ENCODE measurements at regions not wholly inside any gene's neighbourhood (a gene's known extent, or its start where the extent isn't known, plus 50 kb on each side); places are given as distances from the start of the nearest gene placed in this dataset.

DNA sequence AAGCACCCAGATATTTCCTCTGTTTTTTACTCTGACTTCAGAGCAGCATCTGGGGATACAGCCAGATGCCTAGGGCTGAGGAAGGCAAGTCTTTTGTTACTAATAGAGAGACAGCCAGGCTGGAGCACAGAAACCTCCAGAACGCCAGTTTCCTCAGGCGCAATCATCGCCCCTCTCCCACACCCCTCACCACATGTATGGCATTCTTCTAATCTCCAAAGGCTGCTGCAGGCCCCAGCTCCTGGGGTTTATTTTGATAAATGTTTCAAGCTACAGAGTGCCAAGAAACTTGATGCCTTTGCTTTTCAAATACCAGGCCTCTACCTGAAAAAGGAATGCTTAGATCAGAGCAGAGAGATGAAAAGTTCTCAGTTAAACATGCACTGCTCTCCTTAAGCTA, 283.6 kb downstream of the RBM43 start:
- Histone ChIP-seq H3K27ac (ENCODE audit: low read depth, low read length) (no peak overlapping the region), H3K27me3 (ENCODE audit: control insufficient read depth, low read length) (no peaks in the 10 kb centered on the region), H3K9me3 (ENCODE audit: control insufficient read depth, insufficient read depth, low read length) (no peaks in the 10 kb centered on the region), H3K4me1 (ENCODE audit: control insufficient read depth, low read length) (no peaks in the 10 kb centered on the region), H3K4me2 (ENCODE audit: low read length) (no peak overlapping the region), H3K79me2 (ENCODE audit: control insufficient read depth, low read length) (no peaks in the 10 kb centered on the region), H3K9me2 (replicated peaks; ENCODE audit: control insufficient read depth, low read length) (no peaks in the 10 kb centered on the region), H3K36me3 (ENCODE audit: control insufficient read depth, low read length) (no peaks in the 10 kb centered on the region), H3F3A (ENCODE audit: control insufficient read depth, insufficient read depth) (no peaks in the 10 kb centered on the region), H3K4me3 (ENCODE audit: low read length) (no peak overlapping the region), H4K20me1 (ENCODE audit: control insufficient read depth, insufficient read depth, low read depth, low read length) (no peaks in the 10 kb centered on the region)
- no peak for TF ChIP-seq EZH2phosphoT487 (IDR thresholded peaks at IDR 0.05; ENCODE audit: borderline replicate concordance, low read length)
- TF ChIP-seq, protein P1, sequence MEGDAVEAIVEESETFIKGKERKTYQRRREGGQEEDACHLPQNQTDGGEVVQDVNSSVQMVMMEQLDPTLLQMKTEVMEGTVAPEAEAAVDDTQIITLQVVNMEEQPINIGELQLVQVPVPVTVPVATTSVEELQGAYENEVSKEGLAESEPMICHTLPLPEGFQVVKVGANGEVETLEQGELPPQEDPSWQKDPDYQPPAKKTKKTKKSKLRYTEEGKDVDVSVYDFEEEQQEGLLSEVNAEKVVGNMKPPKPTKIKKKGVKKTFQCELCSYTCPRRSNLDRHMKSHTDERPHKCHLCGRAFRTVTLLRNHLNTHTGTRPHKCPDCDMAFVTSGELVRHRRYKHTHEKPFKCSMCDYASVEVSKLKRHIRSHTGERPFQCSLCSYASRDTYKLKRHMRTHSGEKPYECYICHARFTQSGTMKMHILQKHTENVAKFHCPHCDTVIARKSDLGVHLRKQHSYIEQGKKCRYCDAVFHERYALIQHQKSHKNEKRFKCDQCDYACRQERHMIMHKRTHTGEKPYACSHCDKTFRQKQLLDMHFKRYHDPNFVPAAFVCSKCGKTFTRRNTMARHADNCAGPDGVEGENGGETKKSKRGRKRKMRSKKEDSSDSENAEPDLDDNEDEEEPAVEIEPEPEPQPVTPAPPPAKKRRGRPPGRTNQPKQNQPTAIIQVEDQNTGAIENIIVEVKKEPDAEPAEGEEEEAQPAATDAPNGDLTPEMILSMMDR (IDR thresholded peaks at IDR 0.05; ENCODE audit: low read depth, low read length, poor library complexity, severe bottlenecking), result no peak

DNA sequence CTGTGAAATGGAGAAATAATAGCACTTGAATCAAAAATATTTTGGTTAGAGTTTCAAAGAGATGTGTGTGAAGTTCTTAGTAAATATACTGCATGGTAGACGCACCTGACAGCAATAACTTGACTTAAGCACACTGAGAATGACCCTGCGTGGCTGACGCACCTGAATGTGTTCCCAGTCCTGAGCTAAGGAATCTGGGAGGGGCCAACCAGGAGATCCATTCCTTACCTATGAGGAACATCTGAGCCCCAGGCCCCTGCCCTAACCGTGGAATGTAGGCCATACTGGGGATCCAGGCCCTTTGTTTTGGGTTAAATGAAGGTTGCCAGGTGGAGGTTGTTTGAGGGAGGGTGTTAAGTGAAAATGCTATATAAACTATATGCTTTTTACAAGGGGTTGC, 284.4 kb downstream of the RBM43 start:
- Histone ChIP-seq H3K4me3 (ENCODE audit: low read length) (no peak overlapping the region), H3K4me1 (ENCODE audit: control insufficient read depth, low read length) (no peaks in the 10 kb centered on the region), H3K4me2 (ENCODE audit: low read length) (no peak overlapping the region), H4K20me1 (ENCODE audit: control insufficient read depth, insufficient read depth, low read depth, low read length) (no peaks in the 10 kb centered on the region), H3K9me3 (ENCODE audit: control insufficient read depth, insufficient read depth, low read length) (no peaks in the 10 kb centered on the region), H3K9me2 (replicated peaks; ENCODE audit: control insufficient read depth, low read length) (no peaks in the 10 kb centered on the region), H3F3A (ENCODE audit: control insufficient read depth, insufficient read depth) (no peaks in the 10 kb centered on the region), H3K27ac (ENCODE audit: low read depth, low read length) (no peak overlapping the region), H3K27me3 (ENCODE audit: control insufficient read depth, low read length) (no peaks in the 10 kb centered on the region), H3K79me2 (ENCODE audit: control insufficient read depth, low read length) (no peaks in the 10 kb centered on the region), H3K36me3 (ENCODE audit: control insufficient read depth, low read length) (no peaks in the 10 kb centered on the region)
- no peak for TF ChIP-seq EZH2phosphoT487 (IDR thresholded peaks at IDR 0.05; ENCODE audit: borderline replicate concordance, low read length)
- TF ChIP-seq, protein P1 (IDR thresholded peaks at IDR 0.05; ENCODE audit: low read depth, low read length, poor library complexity, severe bottlenecking), result no peak

DNA sequence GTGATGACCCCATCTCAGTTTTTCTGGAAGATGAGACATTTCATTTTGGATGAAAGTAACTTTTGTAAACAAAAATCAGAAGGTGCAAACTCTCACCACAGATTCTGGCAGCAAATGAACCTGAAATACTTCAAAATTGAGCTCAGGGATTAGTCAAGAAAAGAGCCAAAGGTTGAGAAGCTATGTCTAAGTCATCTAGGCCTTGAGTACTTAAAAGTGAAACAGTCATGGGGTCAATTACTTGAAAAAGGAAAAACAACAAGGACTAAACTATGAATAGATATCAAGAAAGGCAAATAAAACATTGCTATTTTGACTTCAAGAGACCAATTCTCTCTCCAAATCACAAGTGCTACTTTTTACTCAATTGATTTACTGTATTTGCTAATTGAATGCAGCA, 285.1 kb downstream of the RBM43 start:
- Histone ChIP-seq H3K4me2 (ENCODE audit: low read length) (no peak overlapping the region), H3K9me2 (replicated peaks; ENCODE audit: control insufficient read depth, low read length) (no peaks in the 10 kb centered on the region), H3K79me2 (ENCODE audit: control insufficient read depth, low read length) (no peaks in the 10 kb centered on the region), H3K27ac (ENCODE audit: low read depth, low read length) (no peak overlapping the region), H3K4me3 (ENCODE audit: low read length) (no peak overlapping the region), H3K4me1 (ENCODE audit: control insufficient read depth, low read length) (no peaks in the 10 kb centered on the region), H4K20me1 (ENCODE audit: control insufficient read depth, insufficient read depth, low read depth, low read length) (no peaks in the 10 kb centered on the region), H3K9me3 (ENCODE audit: control insufficient read depth, insufficient read depth, low read length) (no peaks in the 10 kb centered on the region), H3K36me3 (ENCODE audit: control insufficient read depth, low read length) (no peaks in the 10 kb centered on the region), H3K27me3 (ENCODE audit: control insufficient read depth, low read length) (no peaks in the 10 kb centered on the region), H3F3A (ENCODE audit: control insufficient read depth, insufficient read depth) (no peaks in the 10 kb centered on the region)
- TF ChIP-seq, protein P1 (IDR thresholded peaks at IDR 0.05; ENCODE audit: low read depth, low read length, poor library complexity, severe bottlenecking), result no peak
- TF ChIP-seq EZH2phosphoT487 (IDR thresholded peaks at IDR 0.05; ENCODE audit: borderline replicate concordance, low read length), result no peak

DNA sequence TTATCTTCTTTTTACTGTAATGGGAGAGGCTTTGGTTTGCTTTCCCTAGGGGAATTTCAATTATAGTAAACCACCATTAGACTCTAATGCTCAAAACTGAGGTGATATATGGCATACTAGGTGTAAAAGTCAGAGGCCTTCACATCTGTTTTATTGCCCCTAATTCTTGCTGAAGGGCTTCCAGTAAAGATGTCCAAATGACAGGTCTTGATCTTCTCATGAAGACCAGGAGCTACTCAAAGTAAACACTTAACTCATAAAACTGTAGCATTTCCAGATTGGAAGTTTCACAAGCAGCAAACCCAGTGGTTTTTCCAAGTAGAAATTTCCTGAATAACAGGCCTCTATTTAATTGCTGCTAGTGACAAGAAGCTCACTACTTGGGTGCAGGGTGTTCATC, 286.8 kb downstream of the RBM43 start:
- no peaks in the 10 kb centered on the region for H3F3A ChIP-seq (ENCODE audit: control insufficient read depth, insufficient read depth)
- no peaks in the 10 kb centered on the region for H3K36me3 ChIP-seq (ENCODE audit: control insufficient read depth, low read length)
- no peaks in the 10 kb centered on the region for H3K4me1 ChIP-seq (ENCODE audit: control insufficient read depth, low read length)
- H3K9me3 ChIP-seq (ENCODE audit: control insufficient read depth, insufficient read depth, low read length), result no peaks in the 10 kb centered on the region
- no peaks in the 10 kb centered on the region for H3K9me2 ChIP-seq (replicated peaks; ENCODE audit: control insufficient read depth, low read length)
- no peaks in the 10 kb centered on the region for H3K27me3 ChIP-seq (ENCODE audit: control insufficient read depth, low read length)
- no peak overlapping the region for H3K4me3 ChIP-seq (ENCODE audit: low read length)
- TF ChIP-seq, protein P1 (IDR thresholded peaks at IDR 0.05; ENCODE audit: low read depth, low read length, poor library complexity, severe bottlenecking), result no peak
- TF ChIP-seq EZH2phosphoT487 (IDR thresholded peaks at IDR 0.05; ENCODE audit: borderline replicate concordance, low read length), result no peak
- H3K79me2 ChIP-seq (ENCODE audit: control insufficient read depth, low read length), result no peaks in the 10 kb centered on the region
- no peak overlapping the region for H3K27ac ChIP-seq (ENCODE audit: low read depth, low read length)
- no peak overlapping the region for H3K4me2 ChIP-seq (ENCODE audit: low read length)
- H4K20me1 ChIP-seq (ENCODE audit: control insufficient read depth, insufficient read depth, low read depth, low read length), result no peaks in the 10 kb centered on the region

Data from DOHH2 (cell line).